AG04449 (cell line): ENCODE measurements at regions not wholly inside any gene's neighbourhood (a gene's known extent, or its start where the extent isn't known, plus 50 kb on each side); places are given as distances from the start of the nearest gene placed in this dataset.

Experiments
- CTCF ChIA-PET: fragments of 350-600 bp; formaldehyde crosslinking; extraction: SDS; loops from one replicate; lab custom pipeline; 2021; ENCODE audit warnings: antibody characterized with exemption; lab: Yijun Ruan, JAX
- POLR2A ChIA-PET: fragments of 400-600, 350-600 bp; formaldehyde crosslinking; extraction: SDS; loops from one replicate; lab custom pipeline; 2020; ENCODE audit warnings: antibody characterized with exemption, inconsistent platforms; lab: Yijun Ruan, JAX
- DNase-seq: peaks from one replicate; pipeline ENCODE4 v3.0.0-alpha.2; 2010; ENCODE audit warnings: low read depth, low spot score
- H3K4me3 ChIP-seq: 2 replicates; pipeline ENCODE4 v1.5.1; 2011; ENCODE audit warnings: low read depth, mild to moderate bottlenecking, control low read depth, low read length
- CTCF ChIP-seq: IDR thresholded peaks from one replicate; pipeline ENCODE4 v1.5.1; 2011; ENCODE audit warnings: mild to moderate bottlenecking, moderate library complexity, low read length, control low read depth, inconsistent platforms; ENCODE audit not compliant: insufficient read depth; ENCODE audit errors: missing control alignments

GRCh38 chr15:38853608-38854007, 289.0 kb upstream of the RASGRP1 start:
- DNase-seq, result no peak
- TF ChIP-seq CTCF, result peak; percentile 64
- H3K4me3 ChIP-seq, result no peak overlapping the region
- POLR2A ChIA-PET, result no interaction called here
- CTCF ChIA-PET, result interaction anchor here (0.6 to 3.1 kb wide), 6 partner anchors 8 to 149 kb away, joined by 3 to 18 read pairs (median 6); no protein-coding TSS in a partner anchor

- CTCF ChIA-PET, result interaction anchor here (0.9 to 3.1 kb wide), 5 partner anchors 9 to 150 kb away, joined by 3 to 18 read pairs (median 8); no protein-coding TSS in a partner anchor
- TF ChIP-seq CTCF, result no peak
- H3K4me3 ChIP-seq, result no peak overlapping the region
- DNase-seq, result no peak
- POLR2A ChIA-PET, result no interaction called here
These were observed 289.9 kb upstream of the RASGRP1 start for GRCh38 chr15:38854506-38854905.

GRCh38 chr15:38857814-38858213, 293.2 kb upstream of the RASGRP1 start:
- H3K4me3 ChIP-seq, result no peak overlapping the region
- ChIA-PET CTCF (interaction anchor here (0.9 to 1.9 kb wide), 5 partner anchors 8 to 150 kb away, joined by 3 to 5 read pairs (median 4); no protein-coding TSS in a partner anchor), POLR2A (interaction anchor here (0.6 kb wide), 1 partner anchor 215 kb away, joined by 3 read pairs; no protein-coding TSS in a partner anchor)
- no peak for DNase-seq
- no peak for TF ChIP-seq CTCF

GRCh38 chr15:38859574-38859973, 295.0 kb upstream of the RASGRP1 start:
- POLR2A ChIA-PET, result no interaction called here
- no peak for TF ChIP-seq CTCF
- no peak for DNase-seq
- H3K4me3 ChIP-seq, result no peak overlapping the region
- CTCF ChIA-PET, result interaction anchor here (1.0 to 1.9 kb wide), 4 partner anchors 11 to 160 kb away, joined by 3 to 6 read pairs (median 4); no protein-coding TSS in a partner anchor

GRCh38 chr15:38860253-38860652, 295.6 kb upstream of the RASGRP1 start:
- ChIA-PET CTCF (interaction anchor here (0.7 to 1.9 kb wide), 4 partner anchors 10 to 160 kb away, joined by 3 to 6 read pairs (median 3); no protein-coding TSS in a partner anchor), POLR2A (no interaction called here)
- TF ChIP-seq CTCF, result no peak
- no peak overlapping the region for H3K4me3 ChIP-seq
- no peak for DNase-seq

GRCh38 chr15:38860674-38861073, 296.1 kb upstream of the RASGRP1 start:
- POLR2A ChIA-PET, result no interaction called here
- CTCF ChIA-PET, result interaction anchor here (0.7 to 1.9 kb wide), 6 partner anchors 10 to 161 kb away, joined by 3 to 6 read pairs (median 3); no protein-coding TSS in a partner anchor
- H3K4me3 ChIP-seq, result no peak overlapping the region
- no peak for DNase-seq
- TF ChIP-seq CTCF, result no peak
